OCI-M1 (cell line): ENCODE measurements at regions not wholly inside any gene's neighbourhood (a gene's known extent, or its start where the extent isn't known, plus 50 kb on each side); places are given as distances from the start of the nearest gene placed in this dataset.
"Not testable (repeated sequence)": the region's sequence is repeated elsewhere in the genome, so short reads cannot be mapped to it uniquely, and the experiment has no call there.

Source experiments
- DNase-seq: peaks from one replicate; lab custom pipeline; 2025; lab: John Stamatoyannopoulos, UW

GRCh38 chr21:28421716-28422524, 570.8 kb downstream of the LTN1 start:
- DNase-seq, result no peak

DNA sequence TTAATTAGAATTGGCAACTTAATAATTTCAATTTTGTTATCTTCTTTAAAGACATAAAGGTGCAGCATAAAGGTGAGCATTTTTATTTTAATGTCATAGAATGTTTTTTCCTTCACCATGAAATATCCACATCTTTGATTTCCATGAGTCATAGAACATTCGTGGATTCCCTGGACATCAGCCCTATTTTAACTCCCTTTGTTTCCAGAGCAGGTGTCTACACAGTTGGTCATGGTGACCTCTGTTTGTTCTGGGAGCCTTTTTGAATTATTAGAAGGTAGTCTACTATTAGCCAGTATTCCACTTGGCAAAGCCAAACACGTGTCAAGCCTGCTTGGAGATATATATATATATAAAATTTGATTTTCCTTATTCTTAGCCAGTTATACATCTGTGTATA, 572.9 kb downstream of the LTN1 start:
- DNase-seq, result no peak

DNA sequence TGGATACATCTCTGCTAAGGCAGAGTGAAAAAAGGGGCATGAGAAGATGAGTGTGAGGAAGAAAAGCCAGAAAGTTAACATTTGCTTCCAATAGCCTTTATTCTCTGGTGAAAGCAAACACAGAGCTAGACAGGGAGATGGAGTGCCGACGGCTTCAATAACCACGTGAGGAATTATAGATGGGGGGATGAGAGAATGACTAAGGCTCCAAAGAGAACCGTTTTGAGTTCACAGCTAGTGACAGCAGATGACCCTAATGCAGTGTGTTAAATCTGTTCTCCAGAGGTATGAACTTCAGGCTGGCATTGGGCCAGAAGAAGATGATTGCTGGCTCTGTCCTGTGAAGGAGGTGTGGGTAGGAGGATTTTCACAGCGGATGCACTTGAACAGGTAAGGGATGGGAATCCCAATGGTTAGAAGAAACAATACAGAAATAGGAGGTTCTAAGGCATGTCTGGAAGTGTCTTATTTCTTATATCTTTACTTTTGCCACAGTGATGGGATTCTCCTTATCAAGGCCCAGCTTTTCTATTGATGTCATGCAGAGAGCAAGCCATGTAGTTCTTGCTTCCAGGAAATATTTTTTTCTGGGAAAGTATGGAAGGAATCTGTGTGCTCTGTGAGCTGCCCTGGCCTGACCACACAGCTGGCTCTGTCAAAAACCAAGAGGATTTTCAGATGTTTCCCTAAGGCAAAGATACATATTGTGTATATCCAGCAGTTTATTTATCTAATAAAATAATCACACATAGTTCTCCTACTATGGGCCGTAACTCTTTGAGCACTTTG, 573.8 kb downstream of the LTN1 start:
- no peak for DNase-seq

GRCh38 chr21:28410256-28410655, 582.4 kb downstream of the LTN1 start:
- DNase-seq, result peak; percentile 81

DNA sequence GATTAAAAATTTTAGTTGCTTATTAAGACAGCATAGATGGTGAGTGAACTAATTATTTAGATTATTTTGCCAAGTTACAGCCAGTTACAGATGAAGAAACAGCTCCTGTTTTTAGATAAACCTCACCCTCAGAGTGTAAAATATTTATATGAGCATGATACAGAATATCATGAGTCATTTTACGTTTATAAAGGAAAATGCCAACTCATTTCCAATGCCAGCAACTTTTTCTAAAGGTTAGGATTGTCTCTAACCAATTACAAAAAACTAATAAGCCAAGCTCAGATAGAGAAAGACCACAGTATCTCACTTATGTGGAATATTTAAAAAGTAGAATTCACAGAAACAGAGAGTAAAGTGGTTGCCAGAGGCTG, 590.1 kb downstream of the LTN1 start:
- DNase-seq, result no peak

GRCh38 chr21:28397040-28397439, 595.6 kb downstream of the LTN1 start:
- no peak for DNase-seq

- DNase-seq, result no peak
Observed at GRCh38 chr21:28396421-28396820, 596.3 kb downstream of the LTN1 start.

DNA sequence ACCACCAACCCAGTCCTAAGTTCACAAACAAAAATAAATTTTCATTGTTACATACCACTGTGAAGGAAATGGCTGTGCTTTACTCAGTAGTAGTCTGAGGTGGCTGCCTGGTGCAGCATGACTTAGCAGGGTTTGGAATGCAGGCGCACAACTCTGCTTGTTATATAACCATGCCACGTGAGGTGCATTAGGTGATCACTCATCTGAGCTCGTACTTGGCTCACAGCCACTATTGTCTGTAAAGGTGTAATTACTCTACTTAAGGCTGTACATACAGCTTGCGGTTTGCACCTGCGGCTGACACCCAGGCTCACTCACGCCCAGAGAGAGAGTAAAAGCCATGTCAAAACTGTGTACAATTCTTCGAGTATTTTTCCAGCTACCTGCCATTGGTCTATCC, 599.4 kb downstream of the LTN1 start:
- no peak for DNase-seq

DNA sequence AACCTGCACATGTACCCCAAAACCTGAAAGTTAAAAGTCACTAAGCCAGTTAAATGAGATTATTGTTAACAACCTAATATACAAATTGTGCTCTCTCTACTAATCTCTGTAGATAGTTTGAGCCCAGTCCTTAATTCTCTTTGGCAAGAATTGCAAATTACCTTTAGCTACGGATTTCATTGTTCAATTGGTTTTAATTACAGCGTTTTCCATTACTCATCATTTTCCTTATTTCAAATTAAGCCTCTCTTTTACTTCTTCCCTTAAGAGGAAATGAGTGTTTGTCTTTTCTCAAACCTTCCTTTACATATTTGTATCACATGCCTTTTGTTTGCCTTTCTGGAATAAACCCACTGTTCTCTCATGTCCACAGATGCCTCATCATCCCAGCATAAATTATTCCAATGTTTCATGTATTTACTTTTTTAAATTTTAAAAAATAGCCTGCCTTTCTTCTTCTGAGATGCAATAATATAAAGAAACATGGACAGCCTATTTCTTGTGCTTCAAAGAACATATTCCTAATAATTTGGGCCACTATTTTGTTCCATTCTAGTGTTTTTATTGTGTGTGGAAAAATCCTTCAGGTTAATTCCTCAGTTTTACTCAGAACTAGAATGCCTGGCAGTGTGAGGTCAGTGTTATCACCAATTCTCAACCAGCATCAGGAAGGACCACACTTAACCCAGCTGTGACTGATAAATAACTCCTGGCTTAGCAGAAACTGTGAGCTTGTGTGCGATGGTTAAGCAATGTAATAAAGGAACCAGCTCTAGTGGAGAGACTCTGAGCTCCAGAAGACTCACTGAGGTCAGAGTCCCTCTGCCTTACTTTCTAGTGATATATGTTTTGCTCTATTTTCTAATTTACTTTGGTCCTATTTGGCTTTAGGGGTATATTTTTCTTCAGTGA, 600.5 kb downstream of the LTN1 start:
- peak; percentile 96 for DNase-seq

DNA sequence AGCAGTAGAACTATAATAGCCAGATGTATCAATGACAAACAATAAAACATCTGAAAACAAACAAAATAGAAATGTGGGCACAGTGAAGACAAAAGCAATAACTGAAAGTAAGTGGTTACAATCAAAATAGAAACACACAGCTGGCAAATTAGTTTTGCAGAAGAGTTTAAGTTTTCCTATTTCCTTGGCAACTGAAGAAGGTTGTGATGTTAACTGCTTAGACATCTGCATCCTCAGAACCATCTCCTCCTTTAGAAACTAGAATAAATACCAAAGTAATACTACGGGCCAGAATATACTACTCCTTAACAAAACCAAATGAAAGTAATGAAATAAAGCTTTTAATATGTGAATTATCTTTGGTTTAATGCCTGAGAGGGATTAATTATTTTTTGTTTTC, 605.5 kb downstream of the LTN1 start:
- DNase-seq, result no peak

DNA sequence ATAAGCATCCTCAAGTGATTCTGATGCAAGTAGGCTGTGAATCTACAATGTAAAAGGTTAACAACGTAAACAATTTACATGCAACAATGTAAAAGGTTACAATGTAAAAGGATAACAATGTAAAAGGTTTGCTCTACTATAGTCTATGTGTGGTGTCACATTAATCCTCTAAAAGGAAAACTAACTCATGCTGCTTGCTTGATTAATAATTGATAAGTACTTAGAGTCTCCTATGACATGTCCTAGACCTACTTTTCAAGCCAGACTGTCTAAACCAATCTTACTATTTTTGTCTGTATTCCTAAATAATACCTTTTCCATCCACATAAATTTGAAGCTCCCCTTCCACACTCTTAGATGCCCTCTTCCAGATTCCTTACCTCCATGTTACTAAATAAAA, 606.8 kb downstream of the LTN1 start:
- DNase-seq, result no peak

DNA sequence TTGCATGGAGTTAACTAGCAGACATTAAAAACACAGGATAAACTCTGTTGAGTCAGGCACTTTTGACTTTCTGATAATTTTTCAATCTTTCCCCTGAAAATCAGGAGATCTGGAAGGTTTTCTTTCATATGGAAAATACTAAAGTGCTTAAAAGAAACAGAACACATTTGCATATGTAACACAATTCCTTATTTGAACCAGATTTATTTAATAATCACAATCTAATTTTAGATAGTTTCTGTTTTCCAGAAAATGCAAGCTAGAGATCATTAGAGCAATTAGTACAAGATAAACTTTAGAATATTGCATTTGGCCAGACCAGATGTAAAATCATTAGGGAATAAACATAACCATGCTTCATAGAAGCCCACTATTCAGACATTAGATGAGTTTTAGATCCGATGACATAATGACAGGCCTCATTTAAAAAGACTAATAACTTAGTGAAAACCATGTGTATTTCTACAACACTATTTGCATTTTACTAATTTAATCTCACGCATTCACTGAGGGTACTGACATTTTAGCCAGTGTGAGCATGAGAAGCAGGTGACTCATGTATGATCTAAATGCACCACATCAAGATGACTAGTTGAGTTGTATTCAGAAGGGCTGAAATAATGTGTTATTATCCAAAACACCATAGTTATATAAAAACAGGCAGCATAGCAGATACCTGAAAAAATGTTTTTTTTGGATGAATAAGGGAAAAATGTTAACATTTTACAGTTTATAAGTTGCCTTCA, 611.5 kb downstream of the LTN1 start:
- DNase-seq, result not testable (repeated sequence)

DNA sequence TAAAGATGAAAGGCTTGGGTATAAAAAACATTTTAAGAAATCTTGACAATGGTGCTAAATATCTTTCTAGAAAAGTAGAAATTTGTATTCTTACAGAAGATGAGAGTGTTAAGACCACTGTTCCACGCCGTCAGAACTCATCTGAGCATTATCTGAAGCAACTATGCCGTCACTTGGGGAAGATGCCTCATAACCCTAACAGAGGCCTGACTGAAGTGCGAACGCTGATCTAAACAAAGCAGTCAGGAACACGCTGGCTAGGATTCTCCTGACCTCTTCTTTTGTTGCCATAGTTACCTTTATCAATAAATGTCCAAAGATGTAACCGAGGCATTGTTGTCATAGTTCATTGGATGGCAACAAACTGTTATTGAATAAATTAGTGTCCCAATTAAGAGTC, 612.4 kb downstream of the LTN1 start:
- no peak for DNase-seq

- DNase-seq, result no peak
Observed at GRCh38 chr21:28378026-28378425, 614.7 kb downstream of the LTN1 start.

DNA sequence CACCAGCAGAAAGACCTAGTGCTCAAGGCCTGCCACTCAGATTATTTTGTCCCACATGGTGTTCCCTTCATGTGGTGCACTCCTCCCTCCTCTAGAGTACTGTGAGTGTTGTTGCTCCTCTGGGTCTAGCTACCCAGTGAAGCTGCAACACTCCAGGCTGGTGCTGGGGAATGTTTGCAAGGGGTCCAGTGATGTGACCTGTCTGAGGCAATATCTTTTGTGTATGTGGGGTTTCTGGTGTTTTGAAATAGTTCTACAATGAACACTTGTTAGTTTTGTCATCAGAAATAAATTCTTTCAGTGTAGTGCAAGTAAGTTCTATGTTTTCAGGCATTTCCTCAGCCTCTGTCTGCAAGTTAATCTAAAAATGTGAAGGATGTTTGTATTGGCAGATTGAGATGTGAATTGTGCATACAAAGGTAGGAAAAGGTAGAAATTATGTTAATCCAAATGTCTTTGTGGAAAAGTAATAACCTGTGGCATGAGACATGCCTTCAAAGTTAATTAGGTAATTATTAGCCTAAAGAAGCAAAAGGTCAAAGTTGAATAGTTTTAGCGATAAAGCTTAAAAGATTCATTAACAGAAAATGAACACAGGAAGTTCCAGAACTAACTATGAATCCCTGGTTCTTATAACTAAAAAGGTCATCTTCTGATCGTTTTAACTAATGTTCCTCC, 616.8 kb downstream of the LTN1 start:
- DNase-seq, result no peak

DNA sequence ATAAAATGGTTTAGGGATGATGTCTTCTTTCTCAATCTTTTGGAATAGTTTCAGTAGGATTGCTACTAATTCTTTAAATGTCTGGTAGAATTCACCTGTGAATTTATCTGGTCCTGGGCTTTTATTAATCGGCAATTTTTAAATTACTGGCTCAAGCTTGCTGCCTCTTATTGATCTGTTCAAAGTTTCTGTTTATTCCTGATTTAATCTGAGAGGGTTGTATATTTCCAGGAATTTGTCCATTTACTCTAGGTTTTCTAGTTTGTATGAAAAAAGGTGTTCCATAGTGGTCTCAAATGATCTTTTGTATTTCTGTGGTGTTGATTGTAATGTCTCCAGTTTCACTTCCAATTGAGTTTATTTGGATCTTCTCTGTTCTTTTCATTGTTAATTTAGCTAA, 617.8 kb downstream of the LTN1 start:
- no peak for DNase-seq

GRCh38 chr21:28371713-28372112, 621.0 kb downstream of the LTN1 start:
- no peak for DNase-seq

DNA sequence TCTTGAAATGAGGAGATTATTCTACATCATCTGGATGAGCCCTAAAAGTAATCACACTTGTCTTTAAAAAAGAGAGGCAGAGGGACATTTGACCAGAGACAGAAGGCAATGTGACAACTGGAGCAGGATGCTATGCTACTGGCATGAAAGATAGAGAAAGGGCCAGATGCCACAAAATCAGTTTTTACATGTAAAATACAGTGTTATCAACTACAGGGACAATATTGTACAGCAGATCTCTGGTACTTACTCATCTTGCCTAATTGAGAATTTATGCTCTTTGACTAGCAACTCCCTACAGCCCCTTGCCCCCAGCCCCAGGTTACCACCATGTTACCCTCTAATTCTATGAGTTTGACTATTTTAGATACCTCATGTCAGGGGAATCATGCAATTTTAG, 633.4 kb downstream of the LTN1 start:
- DNase-seq, result no peak

DNA sequence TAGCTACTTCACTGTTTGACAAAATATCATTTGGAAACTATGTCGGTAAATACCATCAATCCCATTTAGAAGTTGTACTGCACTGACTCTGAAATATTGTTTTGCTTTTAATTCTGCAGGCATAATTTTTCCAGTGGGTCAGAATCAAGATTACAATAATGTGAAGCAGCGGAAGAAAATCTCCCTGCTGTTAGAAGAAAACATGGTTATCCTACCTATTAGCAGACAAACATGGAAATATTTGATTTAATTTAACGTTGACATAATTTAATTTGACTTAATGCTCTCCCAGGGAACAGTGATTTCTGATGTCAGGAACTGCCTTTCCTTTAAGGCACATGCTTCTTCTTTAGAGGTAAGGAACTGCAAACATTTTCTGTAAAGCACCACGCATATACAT, 634.0 kb downstream of the LTN1 start:
- no peak for DNase-seq

- no peak for DNase-seq
Observed at GRCh38 chr21:28358170-28358569, 634.5 kb downstream of the LTN1 start.

DNA sequence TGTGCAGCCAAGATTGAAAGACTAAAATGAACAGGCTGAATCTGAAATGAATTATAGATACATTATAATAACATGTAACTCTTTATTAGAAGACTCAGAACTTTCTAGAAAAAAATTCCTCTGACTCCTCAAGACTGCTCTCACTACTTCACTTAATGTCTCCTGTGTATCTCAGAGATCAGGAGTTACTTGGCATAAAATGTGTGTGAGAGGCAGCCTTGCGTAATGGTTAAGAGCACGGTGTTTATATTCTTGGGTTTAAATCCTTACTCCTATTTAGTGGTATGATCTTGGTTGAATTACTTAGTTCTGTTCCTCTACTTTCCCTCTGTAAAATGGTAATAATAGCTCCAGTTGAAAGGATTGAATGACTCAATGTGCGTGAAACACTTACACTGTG, 634.9 kb downstream of the LTN1 start:
- no peak for DNase-seq
